ENCODE measurements at regions not wholly inside any gene's neighbourhood (a gene's known extent, or its start where the extent isn't known, plus 50 kb on each side); places are given as distances from the start of the nearest gene placed in this dataset.
"Not testable (repeated sequence)": the region's sequence is repeated elsewhere in the genome, so short reads cannot be mapped to it uniquely, and the experiment has no call there.

- WGBS, 2 experiments (ENCODE audit: insufficient coverage in 2 of 2), result 16 to 63% methylated on average over 4 of the region's 9 CpGs
- not testable (repeated sequence) for H3K9me3 ChIP-seq (ENCODE audit: control insufficient read depth, low read length); H3K4me3 ChIP-seq (ENCODE audit: extremely low read depth, insufficient read depth, low read length, poor library complexity, severe bottlenecking)
These were observed 59.6 kb upstream of the SMARCAD1 start for GRCh38 chr4:94148052-94148451.

GRCh38 chr4:94152466-94152865, 55.2 kb upstream of the SMARCAD1 start:
- H3K9me3 ChIP-seq (ENCODE audit: control insufficient read depth, low read length), result no peaks in the 10 kb centered on the region

More at GRCh38 chr4:94148052-94148451, 59.6 kb upstream of the SMARCAD1 start:
- not testable (repeated sequence) for H3K36me3 ChIP-seq (ENCODE audit: control insufficient read depth, insufficient read depth, low read length); H3K27ac ChIP-seq (ENCODE audit: low read depth, low read length, severe bottlenecking); H3K4me1 ChIP-seq (ENCODE audit: control insufficient read depth, insufficient read depth, low read length, poor library complexity, severe bottlenecking)

GRCh38 chr4:94155404-94155803, 52.3 kb upstream of the SMARCAD1 start:
- not testable (repeated sequence) for H3K9me3 ChIP-seq (ENCODE audit: control insufficient read depth, low read length); H3K4me1 ChIP-seq (ENCODE audit: control insufficient read depth, insufficient read depth, low read length, poor library complexity, severe bottlenecking); H3K27ac ChIP-seq (ENCODE audit: low read depth, low read length, severe bottlenecking); H3K4me3 ChIP-seq (ENCODE audit: extremely low read depth, insufficient read depth, low read length, poor library complexity, severe bottlenecking); H3K36me3 ChIP-seq (ENCODE audit: control insufficient read depth, insufficient read depth, low read length)
- WGBS, 2 experiments (ENCODE audit: insufficient coverage in 2 of 2), result 92 to 100% methylated on average over 2 of the region's 2 CpGs

More at GRCh38 chr4:94152466-94152865, 55.2 kb upstream of the SMARCAD1 start:
- no peak overlapping the region for H3K27ac ChIP-seq (ENCODE audit: low read depth, low read length, severe bottlenecking)
- peaks cover 7% of the 10 kb centered on the region for H3K4me1 ChIP-seq (ENCODE audit: control insufficient read depth, insufficient read depth, low read length, poor library complexity, severe bottlenecking)
- no peak overlapping the region for H3K4me3 ChIP-seq (ENCODE audit: extremely low read depth, insufficient read depth, low read length, poor library complexity, severe bottlenecking)
- no peaks in the 10 kb centered on the region for H3K36me3 ChIP-seq (ENCODE audit: control insufficient read depth, insufficient read depth, low read length)

GRCh38 chr4:94156826-94157225, 50.8 kb upstream of the SMARCAD1 start:
- Histone ChIP-seq H3K4me1 (ENCODE audit: control insufficient read depth, insufficient read depth, low read length, poor library complexity, severe bottlenecking) (no peaks in the 10 kb centered on the region), H3K9me3 (ENCODE audit: control insufficient read depth, low read length) (no peaks in the 10 kb centered on the region), H3K36me3 (ENCODE audit: control insufficient read depth, insufficient read depth, low read length) (no peaks in the 10 kb centered on the region), H3K4me3 (ENCODE audit: extremely low read depth, insufficient read depth, low read length, poor library complexity, severe bottlenecking) (no peak overlapping the region), H3K27ac (ENCODE audit: low read depth, low read length, severe bottlenecking) (no peak overlapping the region)
- 81 to 92% methylated on average over 3 to 5 of the region's 5 CpGs for WGBS, 2 experiments (ENCODE audit: insufficient coverage in 2 of 2)

All from mesodermal cell (in vitro differentiated cells).